GM21423 (cell line): ENCODE measurements at regions not wholly inside any gene's neighbourhood (a gene's known extent, or its start where the extent isn't known, plus 50 kb on each side); places are given as distances from the start of the nearest gene placed in this dataset.

ENCODE experiments used
- ATAC-seq: cut with Tn5 transposase; IDR thresholded peaks from one replicate; pipeline ENCODE4 v1.9.1; 2021; ENCODE audit warnings: mild to moderate bottlenecking, moderate library complexity; ENCODE audit not compliant: unreplicated experiment

- ATAC-seq: no peak
These were observed 108.7 kb upstream of the OTX2 start for GRCh38 chr14:56918849-56919574.

- ATAC-seq: no peak
These were observed 95.0 kb upstream of the OTX2 start for GRCh38 chr14:56905282-56905681.

GRCh38 chr14:56903304-56903969, 93.2 kb upstream of the OTX2 start:
- no peak for ATAC-seq

- ATAC-seq: no peak
These were observed 92.1 kb upstream of the OTX2 start for GRCh38 chr14:56902385-56902784.

GRCh38 chr14:56900726-56901125, 90.4 kb upstream of the OTX2 start:
- ATAC-seq: no peak

GRCh38 chr14:56899829-56900228, 89.5 kb upstream of the OTX2 start:
- no peak for ATAC-seq

- ATAC-seq: no peak
These were observed 86.6 kb upstream of the OTX2 start for GRCh38 chr14:56896922-56897321.

GRCh38 chr14:56896231-56896630, 86.0 kb upstream of the OTX2 start:
- ATAC-seq: no peak

GRCh38 chr14:56895154-56895553, 84.9 kb upstream of the OTX2 start:
- ATAC-seq: no peak

- no peak for ATAC-seq
These were observed 84.3 kb upstream of the OTX2 start for GRCh38 chr14:56894591-56894991.

- ATAC-seq: no peak
These were observed 82.7 kb upstream of the OTX2 start for GRCh38 chr14:56892959-56893358.

GRCh38 chr14:56891226-56891625, 80.9 kb upstream of the OTX2 start:
- ATAC-seq: no peak

GRCh38 chr14:56889705-56890104, 79.4 kb upstream of the OTX2 start:
- no peak for ATAC-seq

GRCh38 chr14:56888274-56888673, 78.0 kb upstream of the OTX2 start:
- no peak for ATAC-seq

- no peak for ATAC-seq
These were observed 76.9 kb upstream of the OTX2 start for GRCh38 chr14:56887216-56887615.

- ATAC-seq: no peak
These were observed 76.3 kb upstream of the OTX2 start for GRCh38 chr14:56886471-56887062.

- ATAC-seq: no peak
These were observed 75.5 kb upstream of the OTX2 start for GRCh38 chr14:56885825-56886224.

- ATAC-seq: no peak
These were observed 74.3 kb upstream of the OTX2 start for GRCh38 chr14:56884617-56885016.

- ATAC-seq: no peak
These were observed 70.9 kb upstream of the OTX2 start for GRCh38 chr14:56881181-56881580.

GRCh38 chr14:56878766-56879165, 68.5 kb upstream of the OTX2 start:
- no peak for ATAC-seq

GRCh38 chr14:56875104-56875675, 64.9 kb upstream of the OTX2 start:
- no peak for ATAC-seq

- ATAC-seq: no peak
These were observed 64.1 kb upstream of the OTX2 start for GRCh38 chr14:56874375-56874774.
